Smooth muscle cell (in vitro differentiated cells): ENCODE measurements at regions not wholly inside any gene's neighbourhood (a gene's known extent, or its start where the extent isn't known, plus 50 kb on each side); places are given as distances from the start of the nearest gene placed in this dataset.

Source experiments
- DNase-seq: peaks from one replicate; lab custom pipeline; 2025; ENCODE audit not compliant: unreplicated experiment; lab: John Stamatoyannopoulos, UW
- H2AFZ ChIP-seq: fragments of 200-600 bp; sonication (generic); 2 replicates; pipeline ENCODE4 v1.6.0; 2016; ENCODE audit warnings: antibody characterized with exemption, low read depth, mild to moderate bottlenecking
- H3F3A ChIP-seq: fragments of 200-600 bp; sonication (generic); 2 replicates; pipeline ENCODE4 v1.6.0; 2017; ENCODE audit warnings: antibody characterized with exemption, low read depth
- H3K27ac ChIP-seq: fragments of 200-600 bp; sonication (generic); 2 replicates; pipeline ENCODE4 v1.5.1; 2016; ENCODE audit warnings: low read depth, mild to moderate bottlenecking
- H3K27me3 ChIP-seq: fragments of 200-600 bp; sonication (generic); 2 replicates; pipeline ENCODE4 v1.6.1; 2016; ENCODE audit warnings: low read depth, mild to moderate bottlenecking
- H3K36me3 ChIP-seq: fragments of 200-600 bp; sonication (generic); 2 replicates; pipeline ENCODE4 v1.5.1; 2016; ENCODE audit warnings: low read depth
- H3K4me1 ChIP-seq: fragments of 200-600 bp; sonication (generic); 2 replicates; pipeline ENCODE4 v1.5.1; 2016; ENCODE audit warnings: low read depth
- H3K4me2 ChIP-seq: fragments of 200-600 bp; sonication (generic); 2 replicates; pipeline ENCODE4 v1.6.0; 2016; ENCODE audit warnings: mild to moderate bottlenecking
- H3K4me3 ChIP-seq: fragments of 200-600 bp; sonication (generic); 2 replicates; pipeline ENCODE4 v1.5.1; 2016; ENCODE audit warnings: mild to moderate bottlenecking
- H3K79me2 ChIP-seq: fragments of 200-600 bp; sonication (generic); 2 replicates; pipeline ENCODE4 v1.6.0; 2016; ENCODE audit warnings: low read depth, mild to moderate bottlenecking
- H3K9ac ChIP-seq: fragments of 200-600 bp; sonication (generic); 2 replicates; pipeline ENCODE4 v1.6.0; 2016; ENCODE audit warnings: low read depth
- H3K9me3 ChIP-seq: fragments of 200-600 bp; sonication (generic); replicated peaks from 2 replicates; pipeline ENCODE4 v1.5.1; 2016; ENCODE audit warnings: low read depth
- H4K20me1 ChIP-seq: fragments of 200-600 bp; sonication (generic); 2 replicates; pipeline ENCODE4 v1.6.0; 2016; ENCODE audit warnings: low read depth
- CTCF ChIP-seq: fragments of 200-600 bp; sonication (generic); IDR thresholded peaks from 2 replicates; pipeline ENCODE4 v1.5.1; 2017; ENCODE audit warnings: borderline replicate concordance, mild to moderate bottlenecking, antibody characterized with exemption; ENCODE audit not compliant: insufficient read depth, poor library complexity, severe bottlenecking
- WGBS: methylation state at CpG from one replicate; pipeline ENCODE4 v1.1.7; 2016; ENCODE audit warnings: low lambda C conversion rate; 5-methylcytosine and 5-hydroxymethylcytosine counted together

GRCh38 chr16:55380485-55380884 lies 56.5 kb downstream of the IRX6 start:
- H3F3A ChIP-seq = no peaks in the 10 kb centered on the region
- 82% methylated on average over 7 of the region's 7 CpGs for WGBS
- peaks cover 29% of the 10 kb centered on the region for H3K27me3 ChIP-seq
- no peaks in the 10 kb centered on the region for H3K79me2 ChIP-seq
- no peak overlapping the region for H3K4me3 ChIP-seq
- H3K36me3 ChIP-seq = no peaks in the 10 kb centered on the region
- H3K4me2 ChIP-seq = no peak overlapping the region
- no peak for DNase-seq
- H3K27ac ChIP-seq = no peak overlapping the region
- TF ChIP-seq CTCF = no peak
- no peaks in the 10 kb centered on the region for H3K4me1 ChIP-seq
- no peak overlapping the region for H2AFZ ChIP-seq
- H3K9me3 ChIP-seq = no peaks in the 10 kb centered on the region
- H4K20me1 ChIP-seq = no peaks in the 10 kb centered on the region
- H3K9ac ChIP-seq = no peak overlapping the region

GRCh38 chr16:55384288-55385247 lies 60.6 kb downstream of the IRX6 start:
- no peak overlapping the region for H3K4me3 ChIP-seq
- H3K27ac ChIP-seq = no peak overlapping the region
- no peaks in the 10 kb centered on the region for H3K9me3 ChIP-seq
- H3K9ac ChIP-seq = no peak overlapping the region
- H3K4me1 ChIP-seq = no peaks in the 10 kb centered on the region
- H4K20me1 ChIP-seq = no peaks in the 10 kb centered on the region
- no peaks in the 10 kb centered on the region for H3F3A ChIP-seq
- H3K4me2 ChIP-seq = no peak overlapping the region
- H3K27me3 ChIP-seq = peaks cover 30% of the 10 kb centered on the region
- H3K36me3 ChIP-seq = no peaks in the 10 kb centered on the region
- H2AFZ ChIP-seq = no peak overlapping the region
- TF ChIP-seq CTCF = no peak
- 86% methylated on average over 12 of the region's 12 CpGs for WGBS
- DNase-seq = no peak
- no peaks in the 10 kb centered on the region for H3K79me2 ChIP-seq

GRCh38 chr16:55385359-55385758 lies 61.4 kb downstream of the IRX6 start:
- Histone ChIP-seq H3F3A (no peaks in the 10 kb centered on the region), H3K27me3 (peaks cover 28% of the 10 kb centered on the region), H3K4me2 (no peak overlapping the region), H4K20me1 (no peaks in the 10 kb centered on the region), H3K79me2 (no peaks in the 10 kb centered on the region), H3K9ac (no peak overlapping the region), H3K9me3 (no peaks in the 10 kb centered on the region), H3K4me3 (no peak overlapping the region), H3K4me1 (no peaks in the 10 kb centered on the region), H3K27ac (no peak overlapping the region), H2AFZ (no peak overlapping the region), H3K36me3 (no peaks in the 10 kb centered on the region)
- TF ChIP-seq CTCF = no peak
- 85% methylated on average over 3 of the region's 3 CpGs for WGBS
- no peak for DNase-seq
